ENCODE measurements at regions not wholly inside any gene's neighbourhood (a gene's known extent, or its start where the extent isn't known, plus 50 kb on each side); places are given as distances from the start of the nearest gene placed in this dataset.

GRCh38 chr11:100584201-100584985, 102.7 kb upstream of the ARHGAP42 start:
- no peak overlapping the region for H3K4me3 ChIP-seq
- H3K36me3 ChIP-seq, result no peaks in the 10 kb centered on the region
- TF ChIP-seq POLR2A (IDR thresholded peaks at IDR 0.05), result no peak
- no peak for TF ChIP-seq CTCF (IDR thresholded peaks at IDR 0.05)
- H3K27ac ChIP-seq, result no peak overlapping the region
- no peaks in the 10 kb centered on the region for H3K9me3 ChIP-seq
- H3K4me1 ChIP-seq, result peaks cover 0 to 7% (median 0%) of the 10 kb centered on the region in 3 donors
- no peaks in the 10 kb centered on the region for H3K27me3 ChIP-seq
- WGBS, 2 donors, result 62 to 67% methylated on average over 3 of the region's 3 CpGs
- intact Hi-C loops (cut with DNase I), result loop anchor here (10.0 kb wide), 1 partner anchor 90 kb away; no protein-coding TSS in a partner anchor
- no peak for DNase-seq

GRCh38 chr11:100585728-100586127, 101.4 kb upstream of the ARHGAP42 start:
- 47% methylated on average over 2 of the region's 2 CpGs for WGBS, 2 donors
- H3K27ac ChIP-seq, result peak overlapping the region in 2 of 4 donors; percentile 45 to 46
- peaks cover 0 to 7% (median 0%) of the 10 kb centered on the region in 3 donors for H3K4me1 ChIP-seq
- no peak overlapping the region for H3K4me3 ChIP-seq
- no peaks in the 10 kb centered on the region for H3K36me3 ChIP-seq
- no peaks in the 10 kb centered on the region for H3K27me3 ChIP-seq
- TF ChIP-seq CTCF (IDR thresholded peaks at IDR 0.05) (no peak), POLR2A (IDR thresholded peaks at IDR 0.05) (no peak)
- DNase-seq, result no peak
- intact Hi-C loops (cut with DNase I), result loop anchor here (10.0 kb wide), 1 partner anchor 89 kb away; no protein-coding TSS in a partner anchor
- H3K9me3 ChIP-seq, result no peaks in the 10 kb centered on the region

GRCh38 chr11:100586361-100587101, 100.6 kb upstream of the ARHGAP42 start:
- no peaks in the 10 kb centered on the region for H3K27me3 ChIP-seq
- no peak overlapping the region for H3K4me3 ChIP-seq
- no peak for DNase-seq
- WGBS, 2 donors, result 67 to 85% methylated on average over 2 of the region's 2 CpGs
- H3K9me3 ChIP-seq, result no peaks in the 10 kb centered on the region
- no peak for TF ChIP-seq CTCF (IDR thresholded peaks at IDR 0.05)
- no peak for TF ChIP-seq POLR2A (IDR thresholded peaks at IDR 0.05)
- intact Hi-C loops (cut with DNase I), result loop anchor here (10.0 kb wide), 1 partner anchor 88 kb away; no protein-coding TSS in a partner anchor
- H3K27ac ChIP-seq, result peak overlapping the region in 2 of 4 donors; percentile 27 to 45
- peaks cover 0 to 7% (median 0%) of the 10 kb centered on the region in 3 donors for H3K4me1 ChIP-seq
- no peaks in the 10 kb centered on the region for H3K36me3 ChIP-seq

GRCh38 chr11:100592619-100593260, 94.3 kb upstream of the ARHGAP42 start:
- no peak for DNase-seq
- Histone ChIP-seq H3K27ac (no peak overlapping the region), H3K36me3 (no peaks in the 10 kb centered on the region), H3K4me3 (no peak overlapping the region), H3K4me1 (peaks cover 0 to 4% (median 0%) of the 10 kb centered on the region in 3 donors), H3K27me3 (no peaks in the 10 kb centered on the region), H3K9me3 (no peaks in the 10 kb centered on the region)
- 55 to 60% methylated on average over 6 of the region's 6 CpGs for WGBS, 2 donors
- intact Hi-C loops (cut with DNase I), result no loop called here
- TF ChIP-seq CTCF (IDR thresholded peaks at IDR 0.05) (no peak), POLR2A (IDR thresholded peaks at IDR 0.05) (no peak)

All from esophagus squamous epithelium (tissue), 5 donors.